Right hindlimb (tissue), 1 donor: ENCODE measurements at regions not wholly inside any gene's neighbourhood (a gene's known extent, or its start where the extent isn't known, plus 50 kb on each side); places are given as distances from the start of the nearest gene placed in this dataset.
A peak's percentile ranks its signal among the peaks of the same experiment; 100 is the strongest.

Source experiments
- DNase-seq: peaks from one replicate; pipeline ENCODE4 v3.0.0-alpha.2; 2018

GRCh38 chr1:218027152-218027551, 257.9 kb upstream of the RRP15 start:
- DNase-seq, result no peak

GRCh38 chr1:218030846-218031245, 254.2 kb upstream of the RRP15 start:
- DNase-seq, result no peak

GRCh38 chr1:218031901-218032300, 253.2 kb upstream of the RRP15 start:
- no peak for DNase-seq

- no peak for DNase-seq
Observed at GRCh38 chr1:218034468-218034867, 250.6 kb upstream of the RRP15 start.

GRCh38 chr1:218048828-218049420, 236.2 kb upstream of the RRP15 start:
- no peak for DNase-seq

GRCh38 chr1:218049641-218050040, 235.5 kb upstream of the RRP15 start:
- DNase-seq, result no peak

GRCh38 chr1:218058730-218059129, 226.4 kb upstream of the RRP15 start:
- DNase-seq, result no peak

- DNase-seq, result no peak
Observed at GRCh38 chr1:218064426-218064825, 220.7 kb upstream of the RRP15 start.

GRCh38 chr1:218066332-218066731, 218.8 kb upstream of the RRP15 start:
- DNase-seq, result no peak

- no peak for DNase-seq
Observed at GRCh38 chr1:218068241-218068640, 216.9 kb upstream of the RRP15 start.

GRCh38 chr1:218069180-218069579, 215.9 kb upstream of the RRP15 start:
- DNase-seq, result no peak

GRCh38 chr1:218073062-218073461, 212.0 kb upstream of the RRP15 start:
- no peak for DNase-seq

- no peak for DNase-seq
Observed at GRCh38 chr1:218078916-218079315, 206.2 kb upstream of the RRP15 start.

- DNase-seq, result no peak
Observed at GRCh38 chr1:218079347-218079746, 205.7 kb upstream of the RRP15 start.

- no peak for DNase-seq
Observed at GRCh38 chr1:218079820-218080219, 205.3 kb upstream of the RRP15 start.

GRCh38 chr1:218080863-218081262, 204.2 kb upstream of the RRP15 start:
- no peak for DNase-seq

- no peak for DNase-seq
Observed at GRCh38 chr1:218081358-218081757, 203.7 kb upstream of the RRP15 start.

- DNase-seq, result no peak
Observed at GRCh38 chr1:218090459-218090858, 194.6 kb upstream of the RRP15 start.

- no peak for DNase-seq
Observed at GRCh38 chr1:218101409-218101808, 183.7 kb upstream of the RRP15 start.

GRCh38 chr1:218108034-218108433, 177.1 kb upstream of the RRP15 start:
- no peak for DNase-seq

GRCh38 chr1:218112862-218113261, 172.2 kb upstream of the RRP15 start:
- no peak for DNase-seq

- peak; percentile 24 for DNase-seq
Observed at GRCh38 chr1:218123968-218124367, 161.1 kb upstream of the RRP15 start.

- DNase-seq, result peak; percentile 17
Observed at GRCh38 chr1:218135371-218135770, 149.7 kb upstream of the RRP15 start.

- DNase-seq, result no peak
Observed at GRCh38 chr1:218139761-218140160, 145.3 kb upstream of the RRP15 start.

GRCh38 chr1:218156595-218156994, 128.5 kb upstream of the RRP15 start:
- DNase-seq, result no peak

GRCh38 chr1:218163371-218163770, 121.7 kb upstream of the RRP15 start:
- no peak for DNase-seq
